HG03039 (cell line): ENCODE measurements at regions not wholly inside any gene's neighbourhood (a gene's known extent, or its start where the extent isn't known, plus 50 kb on each side); places are given as distances from the start of the nearest gene placed in this dataset.
"Not testable (repeated sequence)": the region's sequence is repeated elsewhere in the genome, so short reads cannot be mapped to it uniquely, and the experiment has no call there.

ENCODE experiments used
- ATAC-seq: cut with Tn5 transposase; IDR thresholded peaks from one replicate; pipeline ENCODE4 v1.9.1; 2021; ENCODE audit warnings: mild to moderate bottlenecking, moderate library complexity; ENCODE audit not compliant: unreplicated experiment

GRCh38 chr9:104195142-104195541 is 101.0 kb downstream of the SMC2 start:
- not testable (repeated sequence) for ATAC-seq

- no peak for ATAC-seq
Observed at GRCh38 chr9:104200456-104200994, 106.4 kb downstream of the SMC2 start.

GRCh38 chr9:104206766-104207165 is 112.7 kb downstream of the SMC2 start:
- ATAC-seq: no peak

- no peak for ATAC-seq
Observed at GRCh38 chr9:104209387-104209786, 115.3 kb downstream of the SMC2 start.

DNA sequence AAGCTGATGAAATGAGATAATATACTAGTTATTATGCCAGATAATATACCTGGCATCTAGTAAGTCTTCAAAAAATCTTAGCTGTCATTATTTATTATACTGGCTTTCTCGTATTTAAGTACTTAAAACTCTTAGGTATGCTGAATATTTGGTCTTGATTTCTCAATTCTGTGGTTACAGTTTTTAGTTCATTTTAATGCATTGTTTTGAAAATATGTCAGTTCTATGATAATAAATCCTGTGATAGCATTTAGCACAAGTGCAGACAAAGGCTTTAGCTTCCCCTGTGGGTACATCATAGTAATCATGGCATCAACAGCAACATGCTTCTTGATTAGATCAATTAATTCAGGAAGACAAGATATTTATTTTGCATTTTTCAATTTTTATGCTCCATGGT is 133.0 kb downstream of the SMC2 start:
- ATAC-seq: no peak

DNA sequence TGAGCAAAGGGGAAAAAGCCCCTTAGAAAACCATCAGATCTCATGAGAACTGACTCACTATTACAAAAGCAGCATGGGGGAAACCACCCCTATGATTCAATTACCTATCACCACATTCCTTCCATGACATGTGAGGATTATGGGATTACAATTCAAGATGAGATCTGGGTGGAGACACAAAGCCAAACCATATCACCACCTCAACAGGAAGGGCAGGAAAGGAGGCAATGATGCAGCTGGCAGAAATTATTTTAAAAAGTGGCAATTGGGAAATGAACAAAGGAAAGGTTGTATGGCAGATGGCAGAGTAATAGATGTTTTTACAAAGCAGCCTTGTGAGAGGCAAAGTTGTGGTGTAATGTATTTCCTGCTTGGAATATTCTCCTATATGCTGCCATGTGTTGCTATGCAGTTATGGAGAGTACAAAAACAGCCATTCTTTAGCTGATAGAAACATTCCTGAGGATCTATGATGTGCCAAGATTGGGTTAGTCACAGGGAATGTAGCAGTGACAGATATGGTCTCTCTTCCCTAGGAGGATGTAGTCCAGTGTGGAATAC is 138.8 kb downstream of the SMC2 start:
- ATAC-seq: no peak

DNA sequence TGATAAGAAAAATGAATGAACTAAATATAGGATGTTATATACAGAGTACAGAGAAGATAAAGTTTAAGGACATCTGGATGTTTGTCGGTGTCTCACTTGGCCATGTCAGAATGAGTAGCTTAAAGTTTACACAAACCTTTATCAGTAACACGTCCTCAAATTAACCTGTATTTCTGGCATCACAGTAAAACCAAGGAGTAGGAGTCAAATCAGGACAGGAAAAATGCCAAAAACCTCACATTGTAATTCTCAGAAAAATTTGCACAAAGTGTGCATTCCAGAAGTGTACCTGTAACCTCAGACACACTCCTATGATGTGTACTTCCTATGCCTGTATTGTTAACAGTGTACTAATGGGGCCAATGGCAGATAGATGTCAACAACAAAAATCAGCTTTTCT is 139.3 kb downstream of the SMC2 start:
- no peak for ATAC-seq

DNA sequence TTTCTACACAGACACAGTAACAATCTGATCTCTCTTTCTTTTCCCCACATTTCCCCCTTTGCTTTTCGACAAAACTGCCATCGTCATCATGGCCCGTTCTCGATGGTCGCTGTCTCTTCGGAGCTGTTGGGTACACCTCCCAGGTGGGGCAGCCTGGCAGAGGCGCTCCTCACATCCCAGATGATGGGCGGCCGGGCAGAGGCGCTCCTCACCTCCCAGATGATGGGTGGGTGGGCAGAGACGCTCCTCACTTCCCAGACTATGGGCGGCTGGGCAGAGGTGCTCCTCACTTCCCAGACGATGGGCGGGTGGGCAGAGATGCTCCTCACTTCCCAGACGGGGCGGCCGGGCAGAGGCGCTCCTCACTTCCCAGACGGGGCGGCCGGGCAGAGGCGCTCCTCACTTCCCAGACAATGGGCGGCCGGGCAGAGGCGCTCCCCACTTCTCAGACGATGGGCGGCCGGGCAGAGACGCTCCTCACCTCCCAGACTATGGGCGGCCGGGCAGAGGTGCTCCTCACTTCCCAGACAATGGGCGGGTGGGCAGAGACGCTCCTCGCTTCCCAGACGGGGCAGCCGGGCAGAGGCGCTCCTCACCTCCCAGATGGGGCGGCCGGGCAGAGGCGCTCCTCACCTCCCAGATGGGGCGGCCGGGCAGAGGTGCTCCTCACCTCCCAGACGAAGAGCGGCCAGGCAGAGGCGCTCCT is 140.7 kb downstream of the SMC2 start:
- not testable (repeated sequence) for ATAC-seq

DNA sequence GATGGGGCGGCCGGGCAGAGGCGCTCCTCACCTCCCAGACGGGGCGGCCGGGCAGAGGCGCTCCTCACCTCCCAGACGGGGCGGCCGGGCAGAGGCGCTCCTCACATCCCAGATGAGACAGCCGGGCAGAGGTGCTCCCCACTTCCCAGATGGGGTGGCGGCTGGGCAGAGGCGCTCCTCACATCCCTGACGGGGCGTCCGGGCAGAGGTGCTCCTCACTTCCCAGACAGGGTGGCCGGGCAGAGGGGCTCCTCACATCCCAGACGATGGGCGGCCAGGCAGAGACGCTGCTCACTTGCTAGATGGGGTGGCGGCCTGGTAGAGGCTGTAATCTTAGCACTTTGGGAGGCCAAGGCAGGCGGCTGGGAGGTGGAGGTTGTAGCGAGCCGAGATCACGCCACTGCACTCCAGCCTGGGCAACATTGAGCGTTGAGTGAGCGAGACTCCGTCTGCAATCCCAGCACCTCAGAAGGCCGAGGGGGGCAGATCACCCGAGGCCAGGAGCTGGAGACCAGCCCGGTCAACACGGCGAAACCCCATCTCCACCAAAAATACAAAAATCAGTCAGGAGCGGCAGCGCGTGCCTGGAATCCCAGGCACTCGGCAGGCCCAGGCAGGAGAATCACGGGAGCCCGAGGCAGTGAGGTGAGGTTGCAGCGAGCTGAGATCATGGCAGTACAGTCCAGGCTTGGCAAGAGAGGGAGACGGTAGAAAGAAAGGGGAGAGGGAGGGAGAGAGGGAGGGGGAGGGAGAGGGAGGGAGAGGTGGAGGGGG is 141.4 kb downstream of the SMC2 start:
- ATAC-seq: not testable (repeated sequence)

GRCh38 chr9:104238668-104239067 is 144.6 kb downstream of the SMC2 start:
- no peak for ATAC-seq

DNA sequence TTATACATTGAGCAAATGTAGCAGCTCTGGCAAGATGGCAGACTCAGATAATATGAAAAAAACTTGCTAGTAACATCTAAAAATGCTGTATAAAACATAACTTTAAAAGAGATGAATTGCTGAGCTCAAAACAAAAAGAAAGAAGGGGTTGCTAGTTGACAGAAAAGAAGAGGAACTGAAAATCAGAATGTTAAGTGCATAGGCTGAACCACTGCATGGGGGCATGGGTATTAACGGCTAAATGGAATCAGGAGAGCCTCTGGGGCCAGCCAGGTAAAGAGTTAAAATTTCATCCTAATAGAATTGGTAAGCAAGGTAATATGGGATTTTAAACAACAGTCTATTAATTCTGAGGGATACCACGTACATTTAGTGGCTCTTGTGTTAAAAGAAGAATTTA is 146.8 kb downstream of the SMC2 start:
- no peak for ATAC-seq

- ATAC-seq: no peak
Observed at GRCh38 chr9:104245925-104246324, 151.8 kb downstream of the SMC2 start.

DNA sequence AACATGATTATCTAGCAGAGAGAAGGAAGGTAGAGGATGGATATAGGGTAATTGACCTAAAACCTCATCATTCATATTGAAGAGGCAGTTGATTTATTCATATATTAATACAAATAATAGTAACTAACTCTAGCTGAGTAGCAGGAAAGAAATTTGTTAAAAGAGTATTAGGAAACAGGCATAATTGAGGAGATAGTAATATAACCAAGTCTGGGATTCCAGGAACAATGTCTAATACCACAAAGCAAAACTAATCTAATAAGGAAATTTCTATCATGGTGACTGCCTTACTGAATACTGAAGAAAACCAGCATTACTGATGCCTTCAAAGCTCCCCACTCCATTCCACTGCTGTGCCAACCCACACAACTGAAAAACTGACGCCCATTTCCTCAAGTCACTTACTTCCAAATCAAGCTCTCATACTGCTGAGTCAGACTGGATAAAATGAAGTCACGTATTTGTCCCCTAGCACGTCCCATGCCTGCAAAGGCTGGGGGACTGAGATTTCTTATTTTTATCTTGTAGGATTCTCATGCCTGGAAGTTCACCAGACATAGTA is 153.9 kb downstream of the SMC2 start:
- no peak for ATAC-seq

- no peak for ATAC-seq
Observed at GRCh38 chr9:104256031-104256695, 162.1 kb downstream of the SMC2 start.

GRCh38 chr9:104256696-104257062 is 162.6 kb downstream of the SMC2 start:
- ATAC-seq: no peak

- no peak for ATAC-seq
Observed at GRCh38 chr9:104258296-104259011, 164.3 kb downstream of the SMC2 start.

DNA sequence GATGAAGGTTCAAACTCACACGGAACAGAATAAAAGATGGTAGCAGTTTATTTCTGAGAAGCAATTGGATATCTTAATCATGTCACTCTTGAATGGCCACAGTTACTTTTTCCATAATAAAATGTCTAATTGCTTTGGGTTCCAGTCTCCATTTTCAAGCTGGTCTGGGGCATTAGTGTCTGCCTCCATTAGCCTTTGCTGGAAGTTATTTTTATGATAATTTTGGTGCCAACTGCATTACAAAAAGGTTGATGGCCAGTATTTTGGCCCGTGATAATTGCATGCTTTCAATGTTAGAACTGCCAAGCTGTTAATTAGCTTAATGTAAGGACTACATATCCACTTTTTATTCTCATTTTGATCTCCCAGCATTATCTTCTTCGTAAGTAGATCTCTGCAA is 165.9 kb downstream of the SMC2 start:
- ATAC-seq: no peak

GRCh38 chr9:104263942-104264341 is 169.8 kb downstream of the SMC2 start:
- ATAC-seq: no peak

GRCh38 chr9:104264431-104264830 is 170.3 kb downstream of the SMC2 start:
- no peak for ATAC-seq

- no peak for ATAC-seq
Observed at GRCh38 chr9:104269374-104269773, 175.3 kb downstream of the SMC2 start.
